GM12878 (cell line): ENCODE measurements at regions not wholly inside any gene's neighbourhood (a gene's known extent, or its start where the extent isn't known, plus 50 kb on each side); places are given as distances from the start of the nearest gene placed in this dataset.

Source experiments
- CREM ChIP-seq: IDR thresholded peaks from 2 replicates; pipeline ENCODE4 v1.6.1; 2014; ENCODE audit warnings: antibody characterized with exemption, low read depth
- EP300 ChIP-seq, 2 experiments: fragments of 150-350 bp in 1 of 2; IDR thresholded peaks; 2 replicates each; pipeline ENCODE4 v1.6.1; 2011 to 2012; ENCODE audit warnings: low read depth in 2 of 2, low read length in 2 of 2, borderline replicate concordance in 1 of 2, improper control_type of control experiment in 1 of 2, inconsistent platforms in 1 of 2; ENCODE audit not compliant: control insufficient read depth in 1 of 2
- MXI1 ChIP-seq: fragments of 150-350 bp; IDR thresholded peaks from 2 replicates; pipeline ENCODE4 v1.6.1; 2011; ENCODE audit warnings: low read depth, mild to moderate bottlenecking, inconsistent platforms, low read length, improper control_type of control experiment
- POLR2A ChIP-seq: IDR thresholded peaks from 2 replicates; pipeline ENCODE4 v1.6.1; 2011; ENCODE audit warnings: low read depth, mild to moderate bottlenecking, low read length
- POLR2AphosphoS5 ChIP-seq: IDR thresholded peaks from 2 replicates; pipeline ENCODE4 v1.6.1; 2011; ENCODE audit warnings: mild to moderate bottlenecking, low read length, inconsistent platforms
- SMC3 ChIP-seq: IDR thresholded peaks from 2 replicates; pipeline ENCODE4 v1.6.1; 2011; ENCODE audit warnings: low read length, improper control_type of control experiment, borderline replicate concordance
- SPI1 ChIP-seq: IDR thresholded peaks from 2 replicates; pipeline ENCODE4 v1.6.1; 2011; ENCODE audit warnings: low read depth, mild to moderate bottlenecking, low read length, moderate library complexity, borderline replicate concordance; ENCODE audit not compliant: insufficient read depth
- SRF ChIP-seq, 2 experiments: IDR thresholded peaks; 2 replicates each; pipeline ENCODE4 v1.6.1; 2011; ENCODE audit warnings: low read depth in 2 of 2, low read length in 2 of 2, mild to moderate bottlenecking in 1 of 2, moderate library complexity in 1 of 2
- TF ChIP-seq, protein P1 (sequence below): IDR thresholded peaks from 2 replicates; pipeline ENCODE4 v1.6.1; 2012; ENCODE audit warnings: low read length, inconsistent platforms
- TF ChIP-seq, protein P2 (sequence below): IDR thresholded peaks from 2 replicates; pipeline ENCODE4 v1.6.1; 2011; ENCODE audit warnings: low read depth, mild to moderate bottlenecking, low read length, moderate library complexity, borderline replicate concordance; ENCODE audit errors: extremely low read depth
- TF ChIP-seq, protein P3 (sequence below): fragments of 450-650 bp; IDR thresholded peaks from 2 replicates; pipeline ENCODE4 v1.6.1; 2016; ENCODE audit warnings: mild to moderate bottlenecking
- TF ChIP-seq, protein P4 (sequence below): IDR thresholded peaks from 2 replicates; pipeline ENCODE4 v1.6.1; 2011; ENCODE audit warnings: low read depth, low read length, improper control_type of control experiment, borderline replicate concordance
- TF ChIP-seq, protein P5 (sequence below), 3 experiments: IDR thresholded peaks in 2 of 3; conservative IDR thresholded peaks in 1 of 3; 2 replicates each; pipeline ENCODE4 v1.5.1; 2011; ENCODE audit warnings: low read depth in 3 of 3, low read length in 3 of 3, mild to moderate bottlenecking in 3 of 3, control low read depth in 2 of 3, moderate library complexity in 2 of 3, inconsistent platforms in 1 of 3, mixed read lengths in 1 of 3; ENCODE audit not compliant: control insufficient read depth in 2 of 3, insufficient read depth in 1 of 3; ENCODE audit errors: extremely low read depth in 1 of 3

DNA sequence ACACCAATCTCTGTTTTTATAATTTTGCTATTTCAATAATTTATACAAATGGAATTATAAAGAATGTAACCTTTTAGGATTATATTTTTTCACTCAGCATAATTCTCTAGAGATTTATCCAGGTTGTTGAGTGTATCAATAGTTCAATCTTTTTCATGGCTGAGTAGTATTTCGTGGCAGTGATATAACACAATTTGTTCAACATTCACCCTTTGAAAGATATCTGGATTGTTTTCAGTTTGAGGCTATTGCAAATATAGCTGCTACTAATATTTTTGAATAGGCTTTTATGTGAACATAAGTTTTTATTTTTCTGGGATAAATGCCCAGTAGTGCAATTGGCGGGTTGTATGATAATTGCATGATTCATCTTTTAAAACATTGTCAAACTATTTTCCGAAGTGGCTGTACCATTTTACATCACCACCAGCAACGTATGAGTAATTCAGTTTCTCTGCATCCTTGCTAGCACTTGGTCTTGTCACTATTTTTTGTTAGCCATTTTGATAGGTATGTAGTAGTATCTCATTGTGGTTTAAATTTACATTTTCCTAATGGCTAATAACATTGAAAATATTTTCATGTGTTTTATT lies 55.6 kb upstream of the ABCD3 start:
- TF ChIP-seq, protein P1, sequence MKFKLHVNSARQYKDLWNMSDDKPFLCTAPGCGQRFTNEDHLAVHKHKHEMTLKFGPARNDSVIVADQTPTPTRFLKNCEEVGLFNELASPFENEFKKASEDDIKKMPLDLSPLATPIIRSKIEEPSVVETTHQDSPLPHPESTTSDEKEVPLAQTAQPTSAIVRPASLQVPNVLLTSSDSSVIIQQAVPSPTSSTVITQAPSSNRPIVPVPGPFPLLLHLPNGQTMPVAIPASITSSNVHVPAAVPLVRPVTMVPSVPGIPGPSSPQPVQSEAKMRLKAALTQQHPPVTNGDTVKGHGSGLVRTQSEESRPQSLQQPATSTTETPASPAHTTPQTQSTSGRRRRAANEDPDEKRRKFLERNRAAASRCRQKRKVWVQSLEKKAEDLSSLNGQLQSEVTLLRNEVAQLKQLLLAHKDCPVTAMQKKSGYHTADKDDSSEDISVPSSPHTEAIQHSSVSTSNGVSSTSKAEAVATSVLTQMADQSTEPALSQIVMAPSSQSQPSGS, result no peak
- TF ChIP-seq MXI1 (no peak), POLR2A (no peak), POLR2AphosphoS5 (no peak), CREM (no peak), SMC3 (no peak), EP300 (IDR thresholded peaks at IDR 0.05; ENCODE audit: borderline replicate concordance in 1 of 2, control insufficient read depth in 1 of 2, low read depth in 2 of 2, low read length in 2 of 2) (no peak), SPI1 (no peak), SRF (IDR thresholded peaks at IDR 0.05; ENCODE audit: low read depth in 2 of 2, low read length in 2 of 2) (no peak)
- TF ChIP-seq, protein P2, sequence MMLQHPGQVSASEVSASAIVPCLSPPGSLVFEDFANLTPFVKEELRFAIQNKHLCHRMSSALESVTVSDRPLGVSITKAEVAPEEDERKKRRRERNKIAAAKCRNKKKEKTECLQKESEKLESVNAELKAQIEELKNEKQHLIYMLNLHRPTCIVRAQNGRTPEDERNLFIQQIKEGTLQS, result no peak
- TF ChIP-seq, protein P3, sequence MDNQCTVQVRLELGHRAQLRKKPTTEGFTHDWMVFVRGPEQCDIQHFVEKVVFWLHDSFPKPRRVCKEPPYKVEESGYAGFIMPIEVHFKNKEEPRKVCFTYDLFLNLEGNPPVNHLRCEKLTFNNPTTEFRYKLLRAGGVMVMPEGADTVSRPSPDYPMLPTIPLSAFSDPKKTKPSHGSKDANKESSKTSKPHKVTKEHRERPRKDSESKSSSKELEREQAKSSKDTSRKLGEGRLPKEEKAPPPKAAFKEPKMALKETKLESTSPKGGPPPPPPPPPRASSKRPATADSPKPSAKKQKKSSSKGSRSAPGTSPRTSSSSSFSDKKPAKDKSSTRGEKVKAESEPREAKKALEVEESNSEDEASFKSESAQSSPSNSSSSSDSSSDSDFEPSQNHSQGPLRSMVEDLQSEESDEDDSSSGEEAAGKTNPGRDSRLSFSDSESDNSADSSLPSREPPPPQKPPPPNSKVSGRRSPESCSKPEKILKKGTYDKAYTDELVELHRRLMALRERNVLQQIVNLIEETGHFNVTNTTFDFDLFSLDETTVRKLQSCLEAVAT, result no peak
- TF ChIP-seq, protein P4, sequence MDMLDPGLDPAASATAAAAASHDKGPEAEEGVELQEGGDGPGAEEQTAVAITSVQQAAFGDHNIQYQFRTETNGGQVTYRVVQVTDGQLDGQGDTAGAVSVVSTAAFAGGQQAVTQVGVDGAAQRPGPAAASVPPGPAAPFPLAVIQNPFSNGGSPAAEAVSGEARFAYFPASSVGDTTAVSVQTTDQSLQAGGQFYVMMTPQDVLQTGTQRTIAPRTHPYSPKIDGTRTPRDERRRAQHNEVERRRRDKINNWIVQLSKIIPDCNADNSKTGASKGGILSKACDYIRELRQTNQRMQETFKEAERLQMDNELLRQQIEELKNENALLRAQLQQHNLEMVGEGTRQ, result no peak
- TF ChIP-seq, protein P5, sequence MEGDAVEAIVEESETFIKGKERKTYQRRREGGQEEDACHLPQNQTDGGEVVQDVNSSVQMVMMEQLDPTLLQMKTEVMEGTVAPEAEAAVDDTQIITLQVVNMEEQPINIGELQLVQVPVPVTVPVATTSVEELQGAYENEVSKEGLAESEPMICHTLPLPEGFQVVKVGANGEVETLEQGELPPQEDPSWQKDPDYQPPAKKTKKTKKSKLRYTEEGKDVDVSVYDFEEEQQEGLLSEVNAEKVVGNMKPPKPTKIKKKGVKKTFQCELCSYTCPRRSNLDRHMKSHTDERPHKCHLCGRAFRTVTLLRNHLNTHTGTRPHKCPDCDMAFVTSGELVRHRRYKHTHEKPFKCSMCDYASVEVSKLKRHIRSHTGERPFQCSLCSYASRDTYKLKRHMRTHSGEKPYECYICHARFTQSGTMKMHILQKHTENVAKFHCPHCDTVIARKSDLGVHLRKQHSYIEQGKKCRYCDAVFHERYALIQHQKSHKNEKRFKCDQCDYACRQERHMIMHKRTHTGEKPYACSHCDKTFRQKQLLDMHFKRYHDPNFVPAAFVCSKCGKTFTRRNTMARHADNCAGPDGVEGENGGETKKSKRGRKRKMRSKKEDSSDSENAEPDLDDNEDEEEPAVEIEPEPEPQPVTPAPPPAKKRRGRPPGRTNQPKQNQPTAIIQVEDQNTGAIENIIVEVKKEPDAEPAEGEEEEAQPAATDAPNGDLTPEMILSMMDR (IDR thresholded peaks at IDR 0.05 in 2 of 3, conservative IDR thresholded peaks at IDR 0.05 in 1 of 3; ENCODE audit: control insufficient read depth in 2 of 3, extremely low read depth in 1 of 3, insufficient read depth in 1 of 3, low read depth in 3 of 3, low read length in 3 of 3), result no peak
